ENCODE measurements at regions not wholly inside any gene's neighbourhood (a gene's known extent, or its start where the extent isn't known, plus 50 kb on each side); places are given as distances from the start of the nearest gene placed in this dataset.

GRCh38 chrX:113770806-113771205 lies 813.1 kb upstream of the HTR2C start:
- DNase-seq (ENCODE audit: low read depth in 4 of 4, low spot score in 2 of 4), result no peak

DNA sequence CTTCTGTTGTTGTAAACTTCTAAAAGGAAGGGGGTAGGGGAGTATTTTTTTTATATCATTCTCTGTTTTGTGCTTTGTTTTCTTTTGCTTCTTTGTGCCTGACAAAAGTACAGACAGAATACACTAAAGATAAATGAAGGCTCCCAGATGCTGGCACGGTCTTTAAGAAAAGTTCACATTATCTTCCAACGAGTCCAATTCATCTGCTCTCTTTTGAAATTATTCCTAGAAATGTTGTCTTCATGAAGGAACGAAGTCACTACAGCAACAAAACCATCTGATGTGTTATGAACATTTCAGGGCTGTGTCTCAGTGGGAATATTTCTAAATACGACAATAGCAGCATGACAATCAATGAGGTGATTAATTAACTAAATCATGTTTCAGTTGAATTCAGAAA lies 813.8 kb upstream of the HTR2C start:
- DNase-seq (ENCODE audit: low read depth in 4 of 4, low spot score in 2 of 4), result no peak

- no peak for DNase-seq (ENCODE audit: low read depth in 4 of 4, low spot score in 2 of 4)
Measured at GRCh38 chrX:113759422-113759821, 824.5 kb upstream of the HTR2C start.

GRCh38 chrX:113747274-113747973 lies 836.5 kb upstream of the HTR2C start:
- no peak for DNase-seq (ENCODE audit: low read depth in 4 of 4, low spot score in 2 of 4)

DNA sequence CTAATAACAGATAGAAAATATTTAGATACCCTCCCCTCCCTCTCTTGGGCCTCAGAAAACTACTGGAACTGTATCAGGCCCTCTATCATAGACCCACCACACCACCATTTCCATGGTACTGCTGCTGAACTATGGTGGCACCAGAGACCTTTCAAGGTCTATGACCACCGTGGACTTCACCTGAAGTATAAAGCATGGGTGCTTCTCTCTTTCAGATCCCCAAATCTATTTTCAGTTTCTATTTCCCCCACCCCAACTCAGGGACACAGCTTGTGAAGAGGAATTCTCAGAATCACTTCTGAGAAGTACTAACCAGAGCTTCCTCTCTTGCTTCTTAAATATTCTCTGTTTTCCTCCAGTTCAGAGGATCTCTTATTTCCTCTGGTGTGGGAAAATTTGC lies 840.8 kb upstream of the HTR2C start:
- no peak for DNase-seq (ENCODE audit: low read depth in 4 of 4, low spot score in 2 of 4)

DNA sequence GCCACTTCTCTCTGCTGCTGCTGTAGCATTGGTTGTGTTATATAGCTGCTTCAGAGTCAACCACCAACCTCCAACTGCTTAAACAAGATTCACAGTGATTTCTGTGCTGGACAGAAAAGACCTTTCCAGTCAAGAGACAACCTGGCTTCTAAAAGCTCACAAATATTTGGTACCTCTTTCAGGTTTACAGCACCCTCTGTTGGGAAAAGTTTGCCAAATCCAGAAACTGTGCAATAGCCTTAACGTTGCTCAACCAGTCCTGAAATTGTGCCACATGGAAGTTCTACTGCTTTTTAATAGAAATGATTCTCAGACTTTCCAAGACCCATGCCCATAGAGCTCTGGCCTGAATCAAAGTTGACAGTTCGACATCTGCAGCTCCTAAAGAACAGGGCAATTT lies 842.1 kb upstream of the HTR2C start:
- DNase-seq (ENCODE audit: low read depth in 4 of 4, low spot score in 2 of 4), result peak in 1 of 4 donors; percentile 16

- no peak for DNase-seq (ENCODE audit: low read depth in 4 of 4, low spot score in 2 of 4)
Measured at GRCh38 chrX:113728937-113729336, 854.9 kb upstream of the HTR2C start.

DNA sequence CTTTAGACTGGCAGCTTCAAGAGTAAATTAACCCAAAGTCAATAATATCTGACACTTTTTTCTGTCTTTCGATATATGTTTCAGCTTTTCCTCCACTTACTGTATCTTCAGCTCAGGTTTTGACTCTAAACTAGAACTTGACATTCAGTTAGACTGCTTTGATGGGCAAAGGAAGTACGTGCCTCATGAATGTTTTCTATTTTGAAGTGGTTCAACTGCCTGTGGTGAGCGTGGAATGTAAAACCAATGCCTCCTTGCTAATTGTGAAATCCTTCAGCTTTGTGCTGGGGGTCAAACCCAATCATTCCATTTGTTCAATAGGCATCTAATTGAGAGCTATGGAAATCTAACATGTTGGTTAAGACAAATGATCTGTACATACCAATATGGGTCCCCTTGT lies 857.0 kb upstream of the HTR2C start:
- no peak for DNase-seq (ENCODE audit: low read depth in 4 of 4, low spot score in 2 of 4)

DNA sequence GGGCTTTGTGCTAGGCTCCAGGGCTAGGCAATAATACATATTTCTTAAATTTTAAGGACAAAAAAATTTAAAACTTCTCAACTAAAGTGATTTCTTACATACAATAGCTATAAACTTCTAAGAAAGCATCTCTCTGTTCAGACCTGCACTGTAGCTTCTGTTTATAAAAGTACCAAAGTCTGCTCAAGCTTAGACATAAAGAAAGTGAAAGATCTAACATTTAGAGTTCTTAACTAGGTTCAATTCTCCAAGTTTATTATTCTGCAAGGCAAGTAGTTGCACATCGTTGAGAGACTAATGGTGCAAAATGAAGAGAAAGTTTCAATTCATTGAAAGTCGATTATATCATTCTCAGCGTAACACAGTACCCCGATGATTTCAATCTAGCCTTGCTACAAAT lies 857.4 kb upstream of the HTR2C start:
- no peak for DNase-seq (ENCODE audit: low read depth in 4 of 4, low spot score in 2 of 4)

DNA sequence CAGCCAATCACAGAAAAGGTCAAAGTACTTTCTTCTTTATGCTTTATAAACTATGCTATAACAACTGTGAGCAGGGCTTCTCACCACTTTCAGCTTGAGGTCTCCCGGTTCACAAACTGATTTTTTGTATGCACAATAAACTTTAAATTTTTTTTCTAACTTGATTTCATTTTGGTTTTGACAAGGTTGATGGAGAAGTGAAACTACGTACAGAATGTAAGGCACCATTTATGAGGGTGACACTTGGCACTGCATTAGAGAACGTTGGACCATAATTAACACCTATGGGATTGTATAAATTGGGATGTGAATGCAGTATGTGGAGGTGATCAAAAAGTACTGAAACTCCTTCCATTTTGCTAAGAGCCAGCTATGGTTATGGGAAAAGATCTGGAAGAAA lies 857.9 kb upstream of the HTR2C start:
- DNase-seq (ENCODE audit: low read depth in 4 of 4, low spot score in 2 of 4), result no peak

- no peak for DNase-seq (ENCODE audit: low read depth in 4 of 4, low spot score in 2 of 4)
Measured at GRCh38 chrX:113699939-113700338, 859.3 kb upstream of the AMOT start.

- no peak for DNase-seq (ENCODE audit: low read depth in 4 of 4, low spot score in 2 of 4)
Measured at GRCh38 chrX:113675278-113675677, 834.6 kb upstream of the AMOT start.

DNA sequence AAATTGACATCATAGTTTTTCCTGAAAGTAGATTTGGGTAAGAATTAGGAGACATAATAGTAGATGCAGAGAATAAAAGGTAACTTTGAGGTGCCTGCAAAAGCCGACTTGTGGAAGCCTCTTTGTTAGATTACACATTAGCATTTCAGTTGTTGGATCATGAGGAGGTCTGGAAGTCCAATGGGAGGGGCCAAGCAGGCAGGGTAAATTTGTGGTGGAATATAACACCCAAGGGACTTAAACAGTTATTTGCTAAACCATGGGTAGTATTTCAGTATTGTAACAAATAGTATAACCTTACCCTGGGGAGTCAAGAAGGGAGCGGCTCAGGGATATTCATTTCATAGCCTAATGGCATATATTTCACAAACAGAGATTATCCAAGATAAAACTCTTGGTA lies 810.7 kb upstream of the AMOT start:
- no peak for DNase-seq (ENCODE audit: low read depth in 4 of 4, low spot score in 2 of 4)

DNA sequence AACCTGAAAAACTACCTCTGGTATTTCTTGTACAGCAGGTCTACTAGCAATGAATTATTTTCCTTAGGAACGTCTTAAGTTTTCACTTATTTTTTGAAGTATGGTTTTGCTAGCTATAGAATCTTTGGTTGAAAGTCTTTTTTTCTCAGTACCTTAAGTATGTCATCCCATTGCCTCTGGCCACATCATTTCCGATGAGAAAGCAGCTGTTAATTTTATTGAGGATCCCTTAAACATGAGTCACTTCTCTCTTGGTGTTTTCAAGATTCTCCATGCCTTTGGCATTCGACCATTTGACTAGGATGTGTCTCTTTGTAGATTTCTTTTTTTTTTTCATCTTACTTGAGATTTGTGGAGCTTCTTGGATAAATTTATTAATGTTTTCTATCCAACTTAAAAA lies 803.8 kb upstream of the AMOT start:
- DNase-seq (ENCODE audit: low read depth in 4 of 4, low spot score in 2 of 4), result no peak

DNA sequence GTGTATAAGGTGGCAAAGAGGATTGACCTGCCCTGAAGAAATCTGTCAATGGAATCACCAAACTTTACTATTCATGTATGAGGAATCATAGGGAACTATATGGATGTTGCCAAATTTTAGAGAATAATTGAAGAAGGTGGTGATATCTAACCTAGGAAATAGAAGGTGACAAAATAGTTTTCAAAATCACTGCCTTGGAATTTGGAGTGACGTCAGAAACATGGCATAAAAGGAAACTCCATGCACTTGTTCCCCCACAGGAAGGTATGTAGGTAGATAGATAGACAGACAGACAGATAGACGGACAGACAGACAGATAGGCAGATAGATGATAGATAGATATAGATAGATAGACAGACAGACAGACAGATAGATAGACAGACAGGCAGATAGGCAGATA lies 793.9 kb upstream of the AMOT start:
- DNase-seq (ENCODE audit: low read depth in 4 of 4, low spot score in 2 of 4), result no peak

DNA sequence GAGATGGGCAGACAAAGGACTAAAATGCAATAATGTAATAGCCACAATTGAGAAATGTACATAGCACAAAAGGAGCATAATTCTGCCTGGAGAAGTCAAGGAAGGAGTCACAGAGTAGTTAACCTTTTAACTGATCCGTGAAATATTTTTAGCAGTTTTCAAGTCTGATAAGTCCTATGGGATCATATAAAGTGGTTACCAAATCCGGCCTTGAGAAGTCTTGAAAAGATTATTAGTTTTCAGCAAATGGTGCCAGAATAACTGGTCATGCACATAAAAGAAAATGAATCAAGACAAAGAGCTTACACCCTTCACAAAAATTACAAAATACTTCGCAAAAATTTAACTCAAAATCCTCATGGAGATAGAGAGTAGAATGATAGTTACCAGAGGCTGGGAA lies 788.7 kb upstream of the AMOT start:
- DNase-seq (ENCODE audit: low read depth in 4 of 4, low spot score in 2 of 4), result no peak

- DNase-seq (ENCODE audit: low read depth in 4 of 4, low spot score in 2 of 4), result no peak
Measured at GRCh38 chrX:113594123-113594841, 753.7 kb upstream of the AMOT start.

GRCh38 chrX:113586281-113586898 lies 745.8 kb upstream of the AMOT start:
- no peak for DNase-seq (ENCODE audit: low read depth in 4 of 4, low spot score in 2 of 4)

GRCh38 chrX:113580486-113580885 lies 739.9 kb upstream of the AMOT start:
- DNase-seq (ENCODE audit: low read depth in 4 of 4, low spot score in 2 of 4), result no peak

DNA sequence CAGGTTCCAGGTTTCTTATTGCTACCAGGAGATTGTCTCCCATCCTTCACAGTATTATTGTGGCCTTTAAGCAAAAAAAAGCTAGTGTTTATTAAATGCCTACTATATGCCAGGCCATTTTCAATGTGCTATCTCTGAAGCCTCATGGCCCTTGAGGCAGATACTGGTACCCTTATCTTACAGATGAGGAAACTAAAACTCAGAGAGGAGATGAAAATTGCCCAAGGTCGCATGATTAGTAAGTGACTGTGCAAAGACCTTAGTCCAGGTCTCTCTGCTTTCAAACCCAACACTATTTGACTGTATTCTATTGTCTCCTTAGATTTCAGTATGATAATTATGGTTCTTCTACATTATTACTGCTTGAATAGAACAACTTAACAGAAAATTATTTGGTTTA lies 717.9 kb upstream of the AMOT start:
- DNase-seq (ENCODE audit: low read depth in 4 of 4, low spot score in 2 of 4), result no peak

- DNase-seq (ENCODE audit: low read depth in 4 of 4, low spot score in 2 of 4), result no peak
Measured at GRCh38 chrX:113551919-113552318, 711.3 kb upstream of the AMOT start.

Data from left renal cortex interstitium (tissue), 4 donors.